NCI-H2107 treated with DMSO at 0.1 percent for 48 hours (cell line): ENCODE measurements at regions not wholly inside any gene's neighbourhood (a gene's known extent, or its start where the extent isn't known, plus 50 kb on each side); places are given as distances from the start of the nearest gene placed in this dataset.

ENCODE experiments used
- DNase-seq: peaks from one replicate; lab custom pipeline; 2025; ENCODE audit not compliant: unreplicated experiment; lab: John Stamatoyannopoulos, UW

- DNase-seq: no peak
Observed at GRCh38 chr10:44435196-44435595, 50.3 kb upstream of the CXCL12 start.

GRCh38 chr10:44436240-44436639 lies 51.3 kb upstream of the CXCL12 start:
- DNase-seq: no peak

- no peak for DNase-seq
Observed at GRCh38 chr10:44437840-44438511, 53.1 kb upstream of the CXCL12 start.

GRCh38 chr10:44439239-44439957 lies 54.5 kb upstream of the CXCL12 start:
- DNase-seq: no peak

- DNase-seq: no peak
Observed at GRCh38 chr10:44439958-44440244, 55.0 kb upstream of the CXCL12 start.

- no peak for DNase-seq
Observed at GRCh38 chr10:44457259-44457658, 72.4 kb upstream of the CXCL12 start.

GRCh38 chr10:44458671-44459413 lies 73.9 kb upstream of the CXCL12 start:
- no peak for DNase-seq

GRCh38 chr10:44459671-44460070 lies 74.8 kb upstream of the CXCL12 start:
- no peak for DNase-seq

GRCh38 chr10:44460416-44460815 lies 75.5 kb upstream of the CXCL12 start:
- DNase-seq: no peak

GRCh38 chr10:44462338-44462914 lies 77.5 kb upstream of the CXCL12 start:
- no peak for DNase-seq

GRCh38 chr10:44463511-44464121 lies 78.7 kb upstream of the CXCL12 start:
- no peak for DNase-seq

- no peak for DNase-seq
Observed at GRCh38 chr10:44464503-44464902, 79.6 kb upstream of the CXCL12 start.

GRCh38 chr10:44465401-44466115 lies 80.7 kb upstream of the CXCL12 start:
- no peak for DNase-seq

- no peak for DNase-seq
Observed at GRCh38 chr10:44466236-44466635, 81.3 kb upstream of the CXCL12 start.

- no peak for DNase-seq
Observed at GRCh38 chr10:44467090-44467489, 82.2 kb upstream of the CXCL12 start.

- DNase-seq: no peak
Observed at GRCh38 chr10:44467900-44468299, 83.0 kb upstream of the CXCL12 start.

GRCh38 chr10:44468525-44468924 lies 83.6 kb upstream of the CXCL12 start:
- no peak for DNase-seq

- no peak for DNase-seq
Observed at GRCh38 chr10:44468965-44469364, 84.1 kb upstream of the CXCL12 start.

- no peak for DNase-seq
Observed at GRCh38 chr10:44470784-44471183, 85.9 kb upstream of the CXCL12 start.

- no peak for DNase-seq
Observed at GRCh38 chr10:44471410-44471809, 86.5 kb upstream of the CXCL12 start.

GRCh38 chr10:44473146-44473545 lies 88.2 kb upstream of the CXCL12 start:
- no peak for DNase-seq
